IMR-90 (cell line): ENCODE measurements at regions not wholly inside any gene's neighbourhood (a gene's known extent, or its start where the extent isn't known, plus 50 kb on each side); places are given as distances from the start of the nearest gene placed in this dataset.

ENCODE experiments used
- ATAC-seq: fragments of 200-7000 bp; cut with Tn5 transposase; 2 replicates; pipeline ENCODE4 v1.9.1; 2020; ENCODE audit warnings: low read depth, mild to moderate bottlenecking, moderate library complexity
- BruUV-seq: library from RNA; stranded (reverse); fragments of 400-500 nt; replicated peaks from 2 replicates; lab custom pipeline; 2021; lab: Mats Ljungman, UMichigan
- CTCF ChIA-PET: fragments of 300-600 bp; formaldehyde crosslinking; extraction: SDS; loops from one replicate; lab custom pipeline; 2021; ENCODE audit warnings: antibody characterized with exemption; lab: Yijun Ruan, JAX
- POLR2A ChIA-PET: fragments of 300-600 bp; sonication (Branson Sonifier 250); formaldehyde crosslinking; loops from one replicate; lab custom pipeline; 2022; ENCODE audit warnings: antibody characterized with exemption; ENCODE audit not compliant: unreplicated experiment; lab: Charles Lee
- DNase-seq: peaks from one replicate; pipeline ENCODE4 v3.0.0; 2013
- H2AFZ ChIP-seq: replicated peaks from 2 replicates; pipeline ENCODE3; 2013; ENCODE audit warnings: low read length, mild to moderate bottlenecking; ENCODE audit not compliant: poor library complexity
- H2AK5ac ChIP-seq: 2 replicates; pipeline ENCODE4 v1.6.1; 2013; ENCODE audit warnings: low read depth, low read length, inconsistent platforms
- H2AK9ac ChIP-seq: replicated peaks from 2 replicates; pipeline ENCODE3; 2013; ENCODE audit warnings: mild to moderate bottlenecking, low read depth, low read length, moderate library complexity; ENCODE audit not compliant: poor library complexity
- H2BK120ac ChIP-seq: 2 replicates; pipeline ENCODE4 v1.6.1; 2013; ENCODE audit warnings: low read depth, low read length, inconsistent platforms
- H2BK15ac ChIP-seq: 3 replicates; pipeline ENCODE4 v1.6.1; 2013; ENCODE audit warnings: low read depth, low read length, inconsistent platforms
- H2BK20ac ChIP-seq: 2 replicates; pipeline ENCODE4 v1.6.1; 2013; ENCODE audit warnings: low read depth, mild to moderate bottlenecking, inconsistent platforms, low read length, moderate library complexity
- H2BK5ac ChIP-seq: 2 replicates; pipeline ENCODE4 v1.6.1; 2013; ENCODE audit warnings: mild to moderate bottlenecking, low read depth, low read length, inconsistent platforms; ENCODE audit not compliant: poor library complexity, severe bottlenecking
- H3K14ac ChIP-seq: replicated peaks from 2 replicates; pipeline ENCODE4 v1.6.1; 2013; ENCODE audit warnings: low read depth, low read length, inconsistent platforms
- H3K18ac ChIP-seq: 2 replicates; pipeline ENCODE4 v1.6.1; 2013; ENCODE audit warnings: low read depth, low read length, control low read depth
- H3K23ac ChIP-seq: 2 replicates; pipeline ENCODE4 v1.6.1; 2013; ENCODE audit warnings: low read depth, low read length, inconsistent platforms
- H3K27ac ChIP-seq: 2 replicates; pipeline ENCODE4 v1.5.1; 2013; ENCODE audit warnings: mild to moderate bottlenecking, control low read depth, low read length; ENCODE audit not compliant: insufficient read depth
- H3K27me3 ChIP-seq: 2 replicates; pipeline ENCODE4 v1.6.1; 2013; ENCODE audit warnings: low read length; ENCODE audit not compliant: control insufficient read depth, insufficient read depth
- H3K36me3 ChIP-seq: 2 replicates; pipeline ENCODE4 v1.6.1; 2013; ENCODE audit warnings: low read length, mixed read lengths; ENCODE audit not compliant: control insufficient read depth, insufficient read depth
- H3K4ac ChIP-seq: 2 replicates; pipeline ENCODE4 v1.6.1; 2013; ENCODE audit warnings: low read depth, low read length, inconsistent platforms
- H3K4me1 ChIP-seq: 2 replicates; pipeline ENCODE4 v1.6.1; 2013; ENCODE audit warnings: low read length, mixed read lengths; ENCODE audit not compliant: control insufficient read depth, insufficient read depth
- H3K4me2 ChIP-seq: 2 replicates; pipeline ENCODE4 v1.6.1; 2013; ENCODE audit warnings: low read depth, mild to moderate bottlenecking, control low read depth, low read length, moderate library complexity
- H3K4me3 ChIP-seq: 2 replicates; pipeline ENCODE4 v1.5.1; 2013; ENCODE audit warnings: low read depth, mild to moderate bottlenecking, control low read depth, low read length, moderate library complexity; ENCODE audit not compliant: insufficient read depth
- H3K56ac ChIP-seq: 2 replicates; pipeline ENCODE4 v1.6.1; 2013; ENCODE audit warnings: low read length, inconsistent platforms; ENCODE audit not compliant: insufficient read depth; ENCODE audit errors: extremely low read depth
- H3K79me1 ChIP-seq, 2 experiments: 2 replicates each; pipeline ENCODE4 v1.6.1; 2013; ENCODE audit warnings: low read length in 2 of 2, inconsistent platforms in 1 of 2, low read depth in 1 of 2
- H3K9ac ChIP-seq: 2 replicates; pipeline ENCODE4 v1.6.1; 2013; ENCODE audit warnings: low read depth, low read length, control low read depth
- H3K9me1 ChIP-seq: 2 replicates; pipeline ENCODE4 v1.6.1; 2013; ENCODE audit warnings: low read length, inconsistent platforms; ENCODE audit not compliant: insufficient read depth
- H3K9me3 ChIP-seq: 2 replicates; pipeline ENCODE4 v1.6.1; 2013; ENCODE audit warnings: low read length; ENCODE audit not compliant: control insufficient read depth, insufficient read depth
- H4K20me1 ChIP-seq: 2 replicates; pipeline ENCODE4 v1.6.1; 2013; ENCODE audit warnings: low read length, inconsistent platforms; ENCODE audit not compliant: insufficient read depth
- H4K5ac ChIP-seq: 2 replicates; pipeline ENCODE4 v1.6.1; 2013; ENCODE audit warnings: mild to moderate bottlenecking, low read depth, low read length, control low read depth
- H4K8ac ChIP-seq, 2 experiments: 2 replicates each; pipeline ENCODE4 v1.6.1; 2013; ENCODE audit warnings: low read depth in 2 of 2, low read length in 2 of 2, control low read depth in 1 of 2, inconsistent platforms in 1 of 2
- H4K91ac ChIP-seq: 2 replicates; pipeline ENCODE4 v1.6.1; 2013; ENCODE audit warnings: low read depth, low read length, inconsistent platforms; ENCODE audit not compliant: insufficient read depth
- CEBPB ChIP-seq: IDR thresholded peaks from 2 replicates; pipeline ENCODE4 v1.6.1; 2012; ENCODE audit warnings: low read depth, low read length, improper control_type of control experiment
- FOS ChIP-seq: fragments of 150-350 bp; IDR thresholded peaks from 2 replicates; pipeline ENCODE4 v1.6.1; 2016; ENCODE audit warnings: low read depth, low read length
- MAZ ChIP-seq: IDR thresholded peaks from 2 replicates; pipeline ENCODE4 v1.6.1; 2012; ENCODE audit warnings: low read depth, mild to moderate bottlenecking, low read length, improper control_type of control experiment, moderate library complexity, borderline replicate concordance
- MXI1 ChIP-seq: IDR thresholded peaks from 2 replicates; pipeline ENCODE4 v1.6.1; 2012; ENCODE audit warnings: low read depth, mild to moderate bottlenecking, low read length, moderate library complexity, borderline replicate concordance
- NFE2L2 ChIP-seq: fragments of 150-350 bp; IDR thresholded peaks from 2 replicates; pipeline ENCODE4 v1.6.1; 2016; ENCODE audit warnings: low read depth, mild to moderate bottlenecking, low read length
- POLR2A ChIP-seq: IDR thresholded peaks from 2 replicates; pipeline ENCODE4 v1.6.1; 2012; ENCODE audit warnings: mild to moderate bottlenecking, low read depth, low read length
- RAD21 ChIP-seq: IDR thresholded peaks from 2 replicates; pipeline ENCODE4 v1.6.1; 2012; ENCODE audit warnings: low read length, improper control_type of control experiment
- RCOR1 ChIP-seq: IDR thresholded peaks from 2 replicates; pipeline ENCODE4 v1.6.1; 2012; ENCODE audit warnings: mild to moderate bottlenecking, low read length, improper control_type of control experiment; ENCODE audit not compliant: insufficient replicate concordance
- RFX5 ChIP-seq: IDR thresholded peaks from 2 replicates; pipeline ENCODE4 v1.8.0; 2012; ENCODE audit warnings: low read depth, mild to moderate bottlenecking, low read length, moderate library complexity
- SMC3 ChIP-seq: fragments of 150-350 bp; IDR thresholded peaks from 2 replicates; pipeline ENCODE4 v1.6.1; 2016; ENCODE audit warnings: low read depth, mild to moderate bottlenecking, antibody characterized with exemption, low read length, moderate library complexity
- WGBS, 2 experiments: methylation state at CpG; one replicate each; pipeline versions ENCODE4 v1.1.5 to v1.1.7; 2013; ENCODE audit warnings: missing lambda C conversion rate in 2 of 2; ENCODE audit not compliant: insufficient read length in 1 of 2; ENCODE audit errors: extremely low coverage in 2 of 2; 5-methylcytosine and 5-hydroxymethylcytosine counted together
- dilution Hi-C: fragments of 300-500 bp; cut with HindIII; formaldehyde crosslinking; loops from one replicate; pipeline ENCODE4 v1.14.3; 2018; ENCODE audit warnings: low sequenced_read_pairs; ENCODE audit not compliant: unreplicated experiment
- in situ Hi-C: fragments of 300-500 bp; cut with MboI; formaldehyde crosslinking; loops from 3 replicates; pipeline ENCODE4 v1.14.3; 2019; ENCODE audit warnings: low sequenced_read_pairs, inconsistent platforms, mixed read lengths
- intact Hi-C: fragments of 100-400 bp; cut with micrococcal nuclease; formaldehyde crosslinking; loops from 2 replicates; pipeline ENCODE4 v1.10.0; 2022
- TF ChIP-seq, protein P1 (sequence below): conservative IDR thresholded peaks from 2 replicates; pipeline ENCODE4 v1.5.1; 2012; ENCODE audit warnings: mild to moderate bottlenecking, low read depth, low read length, improper control_type of control experiment
- TF ChIP-seq, protein P2 (sequence below): fragments of 150-350 bp; IDR thresholded peaks from 2 replicates; pipeline ENCODE4 v1.6.1; 2017; ENCODE audit warnings: mild to moderate bottlenecking, antibody characterized with exemption, low read length, low read depth

- in situ Hi-C loops, result no loop called here
Measured at GRCh38 chr2:188851311-188851710, 122.9 kb upstream of the COL3A1 start.

More at GRCh38 chr2:188851311-188851710, 122.9 kb upstream of the COL3A1 start:
- Histone ChIP-seq H3K56ac (no peak overlapping the region), H2BK20ac (no peak overlapping the region), H3K18ac (0 out of 2 replicates have a peak overlapping the region, but pooled peaks have one; percentile 24), H3K79me1 (no peaks in the 10 kb centered on the region), H4K91ac (no peak overlapping the region), H2BK5ac (no peak overlapping the region), H3K27ac (no peak overlapping the region), H3K9ac (no peak overlapping the region), H3K36me3 (no peaks in the 10 kb centered on the region), H3K4me2 (no peak overlapping the region), H4K20me1 (no peaks in the 10 kb centered on the region), H3K9me1 (no peaks in the 10 kb centered on the region), H2AK9ac (no peak overlapping the region), H2BK120ac (no peak overlapping the region), H3K4me3 (no peak overlapping the region), H3K4me1 (no peaks in the 10 kb centered on the region; the same call in 1 of the 2 replicates), H4K8ac (no peak overlapping the region), H4K5ac (no peak overlapping the region), H2AFZ (no peak overlapping the region), H3K4ac (no peak overlapping the region), H3K23ac (no peak overlapping the region), H3K14ac (no peak overlapping the region), H2BK15ac (no peak overlapping the region), H3K9me3 (no peaks in the 10 kb centered on the region), H3K27me3 (no peaks in the 10 kb centered on the region), H2AK5ac (no peak overlapping the region)
- no TSS peak for BruUV-seq
- ChIA-PET POLR2A (no interaction called here), CTCF (no interaction called here)
- dilution Hi-C loops (no loop called here), intact Hi-C loops (loop anchor here (5.0 kb wide), 1 partner anchor 121 kb away; the partner anchor contains the start of gene COL3A1)
- TF ChIP-seq RFX5 (no peak), RCOR1 (no peak), CEBPB (no peak), MAZ (no peak), MXI1 (no peak), RAD21 (no peak), FOS (no peak), SMC3 (no peak), POLR2A (no peak), NFE2L2 (no peak)
- TF ChIP-seq, protein P1, sequence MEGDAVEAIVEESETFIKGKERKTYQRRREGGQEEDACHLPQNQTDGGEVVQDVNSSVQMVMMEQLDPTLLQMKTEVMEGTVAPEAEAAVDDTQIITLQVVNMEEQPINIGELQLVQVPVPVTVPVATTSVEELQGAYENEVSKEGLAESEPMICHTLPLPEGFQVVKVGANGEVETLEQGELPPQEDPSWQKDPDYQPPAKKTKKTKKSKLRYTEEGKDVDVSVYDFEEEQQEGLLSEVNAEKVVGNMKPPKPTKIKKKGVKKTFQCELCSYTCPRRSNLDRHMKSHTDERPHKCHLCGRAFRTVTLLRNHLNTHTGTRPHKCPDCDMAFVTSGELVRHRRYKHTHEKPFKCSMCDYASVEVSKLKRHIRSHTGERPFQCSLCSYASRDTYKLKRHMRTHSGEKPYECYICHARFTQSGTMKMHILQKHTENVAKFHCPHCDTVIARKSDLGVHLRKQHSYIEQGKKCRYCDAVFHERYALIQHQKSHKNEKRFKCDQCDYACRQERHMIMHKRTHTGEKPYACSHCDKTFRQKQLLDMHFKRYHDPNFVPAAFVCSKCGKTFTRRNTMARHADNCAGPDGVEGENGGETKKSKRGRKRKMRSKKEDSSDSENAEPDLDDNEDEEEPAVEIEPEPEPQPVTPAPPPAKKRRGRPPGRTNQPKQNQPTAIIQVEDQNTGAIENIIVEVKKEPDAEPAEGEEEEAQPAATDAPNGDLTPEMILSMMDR, result no peak
- TF ChIP-seq, protein P2, sequence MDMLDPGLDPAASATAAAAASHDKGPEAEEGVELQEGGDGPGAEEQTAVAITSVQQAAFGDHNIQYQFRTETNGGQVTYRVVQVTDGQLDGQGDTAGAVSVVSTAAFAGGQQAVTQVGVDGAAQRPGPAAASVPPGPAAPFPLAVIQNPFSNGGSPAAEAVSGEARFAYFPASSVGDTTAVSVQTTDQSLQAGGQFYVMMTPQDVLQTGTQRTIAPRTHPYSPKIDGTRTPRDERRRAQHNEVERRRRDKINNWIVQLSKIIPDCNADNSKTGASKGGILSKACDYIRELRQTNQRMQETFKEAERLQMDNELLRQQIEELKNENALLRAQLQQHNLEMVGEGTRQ, result no peak
- DNase-seq (no peak), ATAC-seq (no peak)
- no CpG with 5 or more reads among the region's 1 CpG for WGBS, 2 experiments
